Liver (tissue), 8 donors: ENCODE measurements at regions not wholly inside any gene's neighbourhood (a gene's known extent, or its start where the extent isn't known, plus 50 kb on each side); places are given as distances from the start of the nearest gene placed in this dataset.

Experiments
- DNase-seq: peaks from one replicate; pipeline ENCODE4 v3.0.0-alpha.2; 2017; ENCODE audit warnings: low spot score
- H3K27ac ChIP-seq, 2 donors: one replicate each; pipeline ENCODE4 v1.7.0; 2013; ENCODE audit warnings: inconsistent platforms in 2 of 2, low read length in 2 of 2, control low read depth in 1 of 2, low read depth in 1 of 2, mild to moderate bottlenecking in 1 of 2
- H3K27me3 ChIP-seq, 4 donors: one replicate each; pipeline versions ENCODE4 v1.6.1 to v1.7.0; 2013; ENCODE audit warnings: low read length in 3 of 4, inconsistent platforms in 1 of 4, mild to moderate bottlenecking in 1 of 4, moderate library complexity in 1 of 4; ENCODE audit not compliant: control insufficient read depth in 4 of 4, insufficient read depth in 4 of 4
- H3K36me3 ChIP-seq, 4 donors: one replicate each; pipeline versions ENCODE4 v1.6.1 to v1.7.0; 2013; ENCODE audit warnings: low read length in 3 of 4, mild to moderate bottlenecking in 3 of 4, low read depth in 1 of 4, moderate library complexity in 1 of 4; ENCODE audit not compliant: control insufficient read depth in 4 of 4, insufficient read depth in 3 of 4
- H3K4me1 ChIP-seq, 4 donors: one replicate each; pipeline versions ENCODE4 v1.6.1 to v1.7.0; 2013; ENCODE audit warnings: low read length in 3 of 4, mild to moderate bottlenecking in 3 of 4, moderate library complexity in 1 of 4; ENCODE audit not compliant: control insufficient read depth in 4 of 4, insufficient read depth in 4 of 4
- H3K4me3 ChIP-seq, 3 donors: one replicate each; pipeline versions ENCODE4 v1.6.1 to v1.7.0; 2013; ENCODE audit warnings: low read length in 3 of 3, control low read depth in 1 of 3, low read depth in 1 of 3, mild to moderate bottlenecking in 1 of 3
- H3K9ac ChIP-seq, 2 donors: one replicate each; pipeline ENCODE4 v1.7.0; 2013; ENCODE audit warnings: low read length in 2 of 2, mild to moderate bottlenecking in 2 of 2, moderate library complexity in 2 of 2, control low read depth in 1 of 2, low read depth in 1 of 2
- H3K9me3 ChIP-seq, 4 donors: one replicate each; pipeline versions ENCODE4 v1.6.1 to v1.7.0; 2013; ENCODE audit warnings: low read length in 3 of 4; ENCODE audit not compliant: control insufficient read depth in 4 of 4
- ATF3 ChIP-seq: IDR thresholded peaks from 2 replicates; pipeline ENCODE4 v1.6.1; 2016; ENCODE audit warnings: antibody characterized with exemption
- CTCF ChIP-seq: fragments of 150-350 bp; IDR thresholded peaks from 2 replicates; pipeline ENCODE4 v1.5.1; 2017; ENCODE audit warnings: improper control_type of control experiment, low read depth, low read length; ENCODE audit not compliant: missing input control
- EGR1 ChIP-seq, 2 donors: IDR thresholded peaks; 2 replicates each; pipeline ENCODE4 v1.6.1; 2016 to 2018; ENCODE audit warnings: antibody characterized with exemption in 2 of 2, low read depth in 2 of 2
- FOXA1 ChIP-seq: IDR thresholded peaks from 2 replicates; pipeline ENCODE4 v1.6.1; 2016; ENCODE audit warnings: antibody characterized with exemption
- FOXA2 ChIP-seq: IDR thresholded peaks from 2 replicates; pipeline ENCODE4 v1.6.1; 2016; ENCODE audit warnings: antibody characterized with exemption
- GABPA ChIP-seq, 2 donors: IDR thresholded peaks in 1 of 2; conservative IDR thresholded peaks in 1 of 2; 2 replicates each; pipeline ENCODE4 v1.6.1; 2016; ENCODE audit warnings: antibody characterized with exemption in 2 of 2, mild to moderate bottlenecking in 1 of 2, moderate library complexity in 1 of 2
- HNF4A ChIP-seq, 2 donors: conservative IDR thresholded peaks; 2 replicates each; pipeline ENCODE4 v1.6.1; 2016; ENCODE audit warnings: antibody characterized with exemption in 2 of 2, mild to moderate bottlenecking in 2 of 2
- HNF4G ChIP-seq: IDR thresholded peaks from 2 replicates; pipeline ENCODE4 v1.6.1; 2016; ENCODE audit warnings: antibody characterized with exemption
- JUND ChIP-seq, 2 donors: IDR thresholded peaks; 2 replicates each; pipeline ENCODE4 v1.6.1; 2016; ENCODE audit warnings: antibody characterized with exemption in 2 of 2
- MAX ChIP-seq: IDR thresholded peaks from 2 replicates; pipeline ENCODE4 v1.6.1; 2016; ENCODE audit warnings: antibody characterized with exemption
- NR2F2 ChIP-seq: IDR thresholded peaks from 2 replicates; pipeline ENCODE4 v1.6.1; 2016; ENCODE audit warnings: antibody characterized with exemption
- RAD21 ChIP-seq, 2 donors: IDR thresholded peaks; 2 replicates each; pipeline ENCODE4 v1.6.1; 2016; ENCODE audit warnings: antibody characterized with exemption in 2 of 2, mild to moderate bottlenecking in 2 of 2
- REST ChIP-seq: IDR thresholded peaks from 2 replicates; pipeline ENCODE4 v1.6.1; 2016; ENCODE audit warnings: antibody characterized with exemption, mild to moderate bottlenecking
- RXRA ChIP-seq, 2 donors: IDR thresholded peaks; 2 replicates each; pipeline ENCODE4 v1.6.1; 2017 to 2018; ENCODE audit warnings: antibody characterized with exemption in 2 of 2, mild to moderate bottlenecking in 1 of 2
- SP1 ChIP-seq: IDR thresholded peaks from 2 replicates; pipeline ENCODE4 v1.6.1; 2018; ENCODE audit warnings: antibody characterized with exemption, mild to moderate bottlenecking
- TAF1 ChIP-seq: conservative IDR thresholded peaks from 2 replicates; pipeline ENCODE4 v1.6.1; 2016; ENCODE audit warnings: antibody characterized with exemption, mild to moderate bottlenecking
- YY1 ChIP-seq: IDR thresholded peaks from 2 replicates; pipeline ENCODE4 v1.6.1; 2016; ENCODE audit warnings: antibody characterized with exemption, mild to moderate bottlenecking
- ZBTB33 ChIP-seq: IDR thresholded peaks from 2 replicates; pipeline ENCODE4 v1.6.1; 2016; ENCODE audit warnings: antibody characterized with exemption
- WGBS: extraction: QIAGEN DNeasy Blood & Tissue Kit; methylation state at CpG from one replicate; pipeline ENCODE4 v1.1.7; 2013; 5-methylcytosine and 5-hydroxymethylcytosine counted together
- donor health status: healthy.
- donor health status: healthy.
- donor health status: healthy.
- donor health status: healthy.
- donor health status: healthy.

- no peak for DNase-seq
- Histone ChIP-seq H3K4me1 (no peaks in the 10 kb centered on the region), H3K9ac (no peak overlapping the region), H3K27me3 (no peaks in the 10 kb centered on the region), H3K9me3 (no peaks in the 10 kb centered on the region), H3K4me3 (no peak overlapping the region), H3K36me3 (no peaks in the 10 kb centered on the region), H3K27ac (no peak overlapping the region)
- WGBS, result 91% methylated on average over 1 of the region's 1 CpG
- TF ChIP-seq CTCF, result no peak
- TF ChIP-seq ZBTB33, result no peak
- no peak for TF ChIP-seq RAD21 (IDR thresholded peaks at IDR 0.05)
- TF ChIP-seq REST, result no peak
- TF ChIP-seq GABPA (IDR thresholded peaks at IDR 0.05 in 1 of 2, conservative IDR thresholded peaks at IDR 0.05 in 1 of 2), result no peak
- TF ChIP-seq TAF1, result no peak
- TF ChIP-seq RXRA (IDR thresholded peaks at IDR 0.05), result no peak
- TF ChIP-seq YY1, result no peak
- no peak for TF ChIP-seq FOXA1
- no peak for TF ChIP-seq HNF4G
- no peak for TF ChIP-seq JUND (IDR thresholded peaks at IDR 0.05)
- no peak for TF ChIP-seq NR2F2
- TF ChIP-seq ATF3, result no peak
- no peak for TF ChIP-seq EGR1 (IDR thresholded peaks at IDR 0.05; ENCODE audit: low read depth in 2 of 2)
These were observed 56.7 kb upstream of the RCN1 start for GRCh38 chr11:32034149-32034548.

GRCh38 chr11:32033491-32033890 is 57.4 kb upstream of the RCN1 start:
- WGBS, result 68% methylated on average over 6 of the region's 6 CpGs
- H3K27me3 ChIP-seq, result no peaks in the 10 kb centered on the region
- no peaks in the 10 kb centered on the region for H3K9me3 ChIP-seq

More at GRCh38 chr11:32033491-32033890, 57.4 kb upstream of the RCN1 start:
- Histone ChIP-seq H3K9ac (no peak overlapping the region), H3K36me3 (no peaks in the 10 kb centered on the region), H3K4me1 (no peaks in the 10 kb centered on the region), H3K4me3 (no peak overlapping the region), H3K27ac (no peak overlapping the region)
- no peak for DNase-seq
- TF ChIP-seq HNF4A (conservative IDR thresholded peaks at IDR 0.05), result no peak
- no peak for TF ChIP-seq YY1
- TF ChIP-seq FOXA1, result no peak
- TF ChIP-seq ZBTB33, result no peak
- TF ChIP-seq SP1, result no peak
- TF ChIP-seq MAX, result no peak
- TF ChIP-seq EGR1 (IDR thresholded peaks at IDR 0.05; ENCODE audit: low read depth in 2 of 2), result no peak
- TF ChIP-seq ATF3, result no peak
- TF ChIP-seq CTCF, result no peak
- TF ChIP-seq NR2F2, result no peak
- TF ChIP-seq GABPA (IDR thresholded peaks at IDR 0.05 in 1 of 2, conservative IDR thresholded peaks at IDR 0.05 in 1 of 2), result no peak
- TF ChIP-seq FOXA2, result no peak
- TF ChIP-seq RAD21 (IDR thresholded peaks at IDR 0.05), result no peak
- no peak for TF ChIP-seq JUND (IDR thresholded peaks at IDR 0.05)
- no peak for TF ChIP-seq TAF1
- no peak for TF ChIP-seq RXRA (IDR thresholded peaks at IDR 0.05)
